ENCODE measurements at regions not wholly inside any gene's neighbourhood (a gene's known extent, or its start where the extent isn't known, plus 50 kb on each side); places are given as distances from the start of the nearest gene placed in this dataset.

GRCh38 chr4:156084373-156084772 lies 130.7 kb upstream of the CTSO start:
- Histone ChIP-seq H3K36me3 (ENCODE audit: control insufficient read depth in 1 of 2, insufficient read depth in 2 of 2, low read length in 2 of 2) (no peaks in the 10 kb centered on the region), H4K20me1 (ENCODE audit: insufficient read depth) (no peaks in the 10 kb centered on the region), H3K27me3 (ENCODE audit: insufficient read depth, low read length) (no peaks in the 10 kb centered on the region), H3K27ac (ENCODE audit: low read depth, low read length) (no peak overlapping the region), H2AFZ (ENCODE audit: low read depth, low read length, poor library complexity, severe bottlenecking) (no peak overlapping the region), H3K79me2 (ENCODE audit: insufficient read depth, low read length) (no peaks in the 10 kb centered on the region), H3K4me2 (ENCODE audit: low read length) (no peak overlapping the region), H3K4me1 (ENCODE audit: control insufficient read depth in 1 of 2, insufficient read depth in 2 of 2, low read length in 2 of 2) (no peaks in the 10 kb centered on the region), H3K9me2 (ENCODE audit: insufficient read depth) (no peaks in the 10 kb centered on the region), H3K9me3 (ENCODE audit: control insufficient read depth in 1 of 2, insufficient read depth in 1 of 2, low read depth in 1 of 2, low read length in 2 of 2) (no peaks in the 10 kb centered on the region), H3K4me3 (replicated peaks in 1 of 2; ENCODE audit: low read depth in 1 of 2, low read length in 2 of 2) (no peak overlapping the region), H3K9ac (ENCODE audit: low read length) (no peak overlapping the region)
- intact Hi-C loops (cut with micrococcal nuclease) = no loop called here
- DNase-seq (ENCODE audit: low read depth, low spot score) (no peak), ATAC-seq (no peak)
- POLR2A ChIA-PET = no interaction called here
- BruUV-seq (replicated peaks) = no TSS peak
- RAD21 ChIA-PET (ENCODE audit: low non-redundant PET in 1 of 2, low total read pairs in 2 of 2, uncharacterized antibody in 2 of 2, unreplicated experiment in 2 of 2) = no interaction called here
- TF ChIP-seq CEBPB (IDR thresholded peaks at IDR 0.05; ENCODE audit: low read depth) = no peak
- TF ChIP-seq ZBTB33 (IDR thresholded peaks at IDR 0.05; ENCODE audit: extremely low read depth, insufficient replicate concordance, low read length) = no peak
- no peak for TF ChIP-seq POLR2AphosphoS5 (IDR thresholded peaks at IDR 0.05; ENCODE audit: low read depth, low read length)
- no peak for TF ChIP-seq MAX (IDR thresholded peaks at IDR 0.05)
- TF ChIP-seq ATF3 (IDR thresholded peaks at IDR 0.05) = no peak
- TF ChIP-seq JUND (IDR thresholded peaks at IDR 0.05) = no peak
- no peak for TF ChIP-seq CBX3 (IDR thresholded peaks at IDR 0.05; ENCODE audit: low read depth)
- TF ChIP-seq FOSL1 (IDR thresholded peaks at IDR 0.05; ENCODE audit: low read depth) = no peak
- no peak for TF ChIP-seq TCF7L2 (IDR thresholded peaks at IDR 0.05; ENCODE audit: borderline replicate concordance, extremely low read depth, insufficient read depth, insufficient read length)
- CTCF ChIA-PET = no interaction called here

Measured in HCT116 (cell line).